H9 (cell line): ENCODE measurements at regions not wholly inside any gene's neighbourhood (a gene's known extent, or its start where the extent isn't known, plus 50 kb on each side); places are given as distances from the start of the nearest gene placed in this dataset.

Experiments used
- DNase-seq: peaks from one replicate; pipeline ENCODE4 v3.0.0-alpha.2; 2017
- H2AFZ ChIP-seq: one replicate; pipeline ENCODE4 v1.6.1; 2013; ENCODE audit warnings: mild to moderate bottlenecking, low read length, control low read depth, moderate library complexity
- H2AK5ac ChIP-seq: 2 replicates; pipeline ENCODE4 v1.6.1; 2013; ENCODE audit warnings: low read length, control low read depth, mixed read lengths; ENCODE audit not compliant: insufficient read length
- H2BK120ac ChIP-seq: one replicate; pipeline ENCODE4 v1.6.1; 2013; ENCODE audit warnings: low read depth, mild to moderate bottlenecking, low read length, control low read depth, inconsistent platforms; ENCODE audit not compliant: poor library complexity, severe bottlenecking
- H2BK12ac ChIP-seq: 2 replicates; pipeline ENCODE4 v1.6.1; 2013; ENCODE audit warnings: low read length, control low read depth, mixed read lengths, low read depth; ENCODE audit not compliant: insufficient read length
- H2BK15ac ChIP-seq: 2 replicates; pipeline ENCODE4 v1.6.1; 2013; ENCODE audit warnings: low read depth, low read length, control low read depth
- H2BK20ac ChIP-seq: one replicate; pipeline ENCODE4 v1.6.1; 2013; ENCODE audit warnings: low read depth, mild to moderate bottlenecking, low read length, control low read depth, inconsistent platforms; ENCODE audit not compliant: poor library complexity, severe bottlenecking
- H2BK5ac ChIP-seq: 2 replicates; pipeline ENCODE4 v1.6.1; 2013; ENCODE audit warnings: low read length, control low read depth, mixed read lengths; ENCODE audit not compliant: insufficient read length
- H3K14ac ChIP-seq: 2 replicates; pipeline ENCODE4 v1.6.1; 2013; ENCODE audit warnings: low read length, control low read depth; ENCODE audit not compliant: insufficient read depth
- H3K18ac ChIP-seq: 2 replicates; pipeline ENCODE4 v1.6.1; 2013; ENCODE audit warnings: low read depth, mild to moderate bottlenecking, mixed read lengths, low read length, control low read depth; ENCODE audit not compliant: insufficient read length
- H3K23ac ChIP-seq: 2 replicates; pipeline ENCODE4 v1.6.1; 2013; ENCODE audit warnings: low read length, control low read depth, mixed read lengths, low read depth; ENCODE audit not compliant: insufficient read length
- H3K23me2 ChIP-seq: 2 replicates; pipeline ENCODE4 v1.6.1; 2013; ENCODE audit warnings: low read depth, mild to moderate bottlenecking, mixed read lengths, low read length, control low read depth; ENCODE audit not compliant: insufficient read length, poor library complexity, severe bottlenecking
- H3K27ac ChIP-seq: 2 replicates; pipeline ENCODE4 v1.5.1; 2013; ENCODE audit warnings: low read length, control low read depth, mixed read lengths, low read depth; ENCODE audit not compliant: insufficient read length
- H3K27me3 ChIP-seq: 2 replicates; pipeline ENCODE4 v1.6.1; 2013; ENCODE audit warnings: low read length, control low read depth, inconsistent platforms; ENCODE audit not compliant: insufficient read depth
- H3K4ac ChIP-seq: 2 replicates; pipeline ENCODE4 v1.6.1; 2013; ENCODE audit warnings: low read depth, mild to moderate bottlenecking, control low read depth, inconsistent platforms, low read length, moderate library complexity
- H3K4me1 ChIP-seq: 2 replicates; pipeline ENCODE4 v1.6.1; 2013; ENCODE audit warnings: low read length, control low read depth, inconsistent platforms; ENCODE audit not compliant: insufficient read depth
- H3K4me2 ChIP-seq: 2 replicates; pipeline ENCODE4 v1.6.1; 2013; ENCODE audit warnings: low read length, control low read depth, mixed read lengths; ENCODE audit not compliant: insufficient read length, insufficient read depth
- H3K56ac ChIP-seq: 2 replicates; pipeline ENCODE4 v1.6.1; 2013; ENCODE audit warnings: low read depth, mild to moderate bottlenecking, mixed read lengths, low read length, control low read depth; ENCODE audit not compliant: insufficient read length
- H3K79me1 ChIP-seq: 2 replicates; pipeline ENCODE4 v1.6.1; 2013; ENCODE audit warnings: low read depth, mild to moderate bottlenecking, moderate library complexity, low read length, control low read depth, inconsistent platforms; ENCODE audit not compliant: insufficient read depth, poor library complexity, severe bottlenecking
- H3K79me2 ChIP-seq: 2 replicates; pipeline ENCODE4 v1.6.1; 2013; ENCODE audit warnings: low read length, control low read depth, inconsistent platforms; ENCODE audit not compliant: insufficient read depth
- H3K9ac ChIP-seq: 2 replicates; pipeline ENCODE4 v1.6.1; 2013; ENCODE audit warnings: low read length, control low read depth, mixed read lengths; ENCODE audit not compliant: insufficient read length; ENCODE audit errors: extremely low read depth
- H3K9me3 ChIP-seq: one replicate; pipeline ENCODE4 v1.6.1; 2013; ENCODE audit warnings: low read depth, low read length, inconsistent platforms; ENCODE audit not compliant: control insufficient read depth
- H3T11ph ChIP-seq: one replicate; pipeline ENCODE4 v1.6.1; 2013; ENCODE audit warnings: mild to moderate bottlenecking, low read length, control low read depth, inconsistent platforms
- H4K20me1 ChIP-seq: one replicate; pipeline ENCODE4 v1.6.1; 2013; ENCODE audit not compliant: control insufficient read depth, insufficient read length, insufficient read depth
- H4K5ac ChIP-seq: 2 replicates; pipeline ENCODE4 v1.6.1; 2013; ENCODE audit warnings: low read depth, mild to moderate bottlenecking, mixed read lengths, low read length, control low read depth; ENCODE audit not compliant: insufficient read length
- H4K8ac ChIP-seq: replicated peaks from 2 replicates; pipeline ENCODE4 v1.6.1; 2013; ENCODE audit warnings: low read length, control low read depth, mixed read lengths, low read depth; ENCODE audit not compliant: insufficient read length
- H4K91ac ChIP-seq: 2 replicates; pipeline ENCODE4 v1.6.1; 2013; ENCODE audit warnings: low read depth, mild to moderate bottlenecking, moderate library complexity, mixed read lengths, low read length, control low read depth; ENCODE audit not compliant: insufficient read length
- H3K27ac Mint-ChIP-seq, 3 experiments: 2 replicates in 2 of 3; 3 replicates in 1 of 3; pipeline ENCODE4 v1.8.0; 2020 to 2021; ENCODE audit warnings: mixed read lengths in 3 of 3, mild to moderate bottlenecking in 1 of 3, moderate library complexity in 1 of 3
- H3K27me3 Mint-ChIP-seq: 2 replicates; pipeline ENCODE4 v1.8.0; 2021; ENCODE audit warnings: low read depth, mild to moderate bottlenecking, moderate library complexity, mixed read lengths
- H3K36me3 Mint-ChIP-seq, 3 experiments: 2 replicates in 2 of 3; 3 replicates in 1 of 3; pipeline ENCODE4 v1.8.0; 2020 to 2021; ENCODE audit warnings: low read depth in 3 of 3, mixed read lengths in 3 of 3; ENCODE audit not compliant: insufficient read depth in 1 of 3
- H3K4me1 Mint-ChIP-seq, 2 experiments: 2 replicates each; pipeline ENCODE4 v1.8.0; 2020; ENCODE audit warnings: mixed read lengths in 2 of 2
- H3K4me3 Mint-ChIP-seq, 2 experiments: 2 replicates in 1 of 2; 3 replicates in 1 of 2; pipeline ENCODE4 v1.8.0; 2020 to 2021; ENCODE audit warnings: mild to moderate bottlenecking in 2 of 2, mixed read lengths in 2 of 2, moderate library complexity in 1 of 2
- H3K9me3 Mint-ChIP-seq, 2 experiments: 2 replicates in 1 of 2; 3 replicates in 1 of 2; pipeline ENCODE4 v1.8.0; 2020; ENCODE audit warnings: mild to moderate bottlenecking in 2 of 2, mixed read lengths in 2 of 2, moderate library complexity in 1 of 2
- WGBS: extraction: QIAGEN DNeasy Blood & Tissue Kit; methylation state at CpG from one replicate; pipeline ENCODE4 v1.1.7; 2013; ENCODE audit warnings: missing lambda C conversion rate, low lambda C conversion rate, mixed read lengths; ENCODE audit not compliant: insufficient read length; ENCODE audit errors: extremely low coverage; 5-methylcytosine and 5-hydroxymethylcytosine counted together
- TF ChIP-seq, protein P1 (sequence below): fragments of 200-600 bp; sonication (generic); conservative IDR thresholded peaks from 3 replicates; pipeline ENCODE4 v1.8.0; 2021; ENCODE audit warnings: antibody characterized with exemption, mild to moderate bottlenecking

DNA sequence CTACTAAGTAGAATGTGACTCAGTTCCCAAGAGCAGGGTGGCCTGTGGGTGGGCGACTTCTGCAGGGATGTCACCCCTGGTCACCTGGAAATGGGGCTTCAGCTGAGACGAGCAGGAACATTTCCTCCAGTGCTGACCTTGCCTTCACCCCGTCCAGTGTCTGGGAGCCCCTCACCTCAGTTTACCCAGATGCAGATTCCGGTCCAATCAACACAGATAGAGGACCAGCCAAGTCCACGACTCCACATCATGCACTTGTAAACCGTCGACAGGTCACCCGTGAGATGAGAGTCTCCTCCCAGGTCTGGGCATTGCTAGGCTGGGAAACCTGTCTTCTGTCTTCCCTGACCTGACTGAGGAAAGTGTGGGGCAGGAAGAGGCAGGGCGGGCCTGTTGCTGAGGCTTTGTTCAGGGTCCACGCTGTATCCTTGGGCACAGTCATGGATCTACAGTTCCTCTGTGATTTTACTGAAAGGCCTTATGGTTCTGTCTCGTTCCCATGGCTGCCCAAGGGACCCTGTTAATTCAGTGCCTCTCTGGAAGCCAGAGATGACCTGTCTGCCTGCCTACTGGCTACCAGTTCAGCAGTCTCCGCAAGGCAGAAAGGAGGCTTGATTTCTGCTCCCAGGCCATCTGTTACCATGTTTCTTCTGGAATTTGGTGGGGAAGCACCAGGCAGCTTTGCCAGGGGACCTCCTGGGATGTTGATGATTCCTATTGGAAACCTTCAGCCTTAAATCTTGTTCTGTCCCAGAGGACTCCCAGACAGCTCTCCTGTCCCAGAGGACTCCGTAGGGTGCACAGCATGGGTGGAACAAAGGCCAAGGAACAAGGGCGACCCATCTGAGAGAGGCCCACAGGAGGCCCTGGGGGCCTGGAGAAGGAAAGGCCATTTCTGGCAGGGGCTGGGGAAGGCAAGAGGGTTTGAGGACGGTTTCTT is 288.5 kb upstream of the RTL1 start:
- H3K4ac ChIP-seq: no peak overlapping the region
- H2AK5ac ChIP-seq: no peak overlapping the region
- H3K27me3 ChIP-seq: no peaks in the 10 kb centered on the region
- no peak overlapping the region for H3K27ac Mint-ChIP-seq
- H3K27ac ChIP-seq: no peak overlapping the region
- no CpG with 5 or more reads among the region's 15 CpGs for WGBS
- H3K9ac ChIP-seq: no peak overlapping the region
- no peak overlapping the region for H4K91ac ChIP-seq
- H3K4me1 ChIP-seq: no peaks in the 10 kb centered on the region
- no peak overlapping the region for H3T11ph ChIP-seq
- no peak overlapping the region for H2BK120ac ChIP-seq
- H2BK5ac ChIP-seq: no peak overlapping the region
- H3K56ac ChIP-seq: no peak overlapping the region
- H3K79me1 ChIP-seq: no peaks in the 10 kb centered on the region
- H3K4me3 Mint-ChIP-seq: no peak overlapping the region
- no peak overlapping the region for H4K5ac ChIP-seq
- no peak overlapping the region for H3K14ac ChIP-seq
- no peak overlapping the region for H3K18ac ChIP-seq
- TF ChIP-seq, protein P1, sequence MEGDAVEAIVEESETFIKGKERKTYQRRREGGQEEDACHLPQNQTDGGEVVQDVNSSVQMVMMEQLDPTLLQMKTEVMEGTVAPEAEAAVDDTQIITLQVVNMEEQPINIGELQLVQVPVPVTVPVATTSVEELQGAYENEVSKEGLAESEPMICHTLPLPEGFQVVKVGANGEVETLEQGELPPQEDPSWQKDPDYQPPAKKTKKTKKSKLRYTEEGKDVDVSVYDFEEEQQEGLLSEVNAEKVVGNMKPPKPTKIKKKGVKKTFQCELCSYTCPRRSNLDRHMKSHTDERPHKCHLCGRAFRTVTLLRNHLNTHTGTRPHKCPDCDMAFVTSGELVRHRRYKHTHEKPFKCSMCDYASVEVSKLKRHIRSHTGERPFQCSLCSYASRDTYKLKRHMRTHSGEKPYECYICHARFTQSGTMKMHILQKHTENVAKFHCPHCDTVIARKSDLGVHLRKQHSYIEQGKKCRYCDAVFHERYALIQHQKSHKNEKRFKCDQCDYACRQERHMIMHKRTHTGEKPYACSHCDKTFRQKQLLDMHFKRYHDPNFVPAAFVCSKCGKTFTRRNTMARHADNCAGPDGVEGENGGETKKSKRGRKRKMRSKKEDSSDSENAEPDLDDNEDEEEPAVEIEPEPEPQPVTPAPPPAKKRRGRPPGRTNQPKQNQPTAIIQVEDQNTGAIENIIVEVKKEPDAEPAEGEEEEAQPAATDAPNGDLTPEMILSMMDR: no peak
- H4K20me1 ChIP-seq: no peaks in the 10 kb centered on the region
- peaks cover 20% of the 10 kb centered on the region in 2 experiments for H3K4me1 Mint-ChIP-seq
- H3K9me3 ChIP-seq: no peaks in the 10 kb centered on the region
- H2BK20ac ChIP-seq: no peak overlapping the region
- no peak for DNase-seq
- no peak overlapping the region for H3K4me2 ChIP-seq
- no peaks in the 10 kb centered on the region; a peak in 1 of 5 replicates for H3K9me3 Mint-ChIP-seq
- H3K23ac ChIP-seq: no peak overlapping the region
- no peaks in the 10 kb centered on the region for H3K79me2 ChIP-seq
- H4K8ac ChIP-seq: no peak overlapping the region
- H3K27me3 Mint-ChIP-seq: peaks cover 16% of the 10 kb centered on the region
- no peak overlapping the region for H2BK12ac ChIP-seq
- H2BK15ac ChIP-seq: no peak overlapping the region
- H2AFZ ChIP-seq: no peak overlapping the region
- H3K23me2 ChIP-seq: no peaks in the 10 kb centered on the region
- no peaks in the 10 kb centered on the region; a peak in 1 of 7 replicates for H3K36me3 Mint-ChIP-seq
